Endothelial cell (in vitro differentiated cells): ENCODE measurements at regions not wholly inside any gene's neighbourhood (a gene's known extent, or its start where the extent isn't known, plus 50 kb on each side); places are given as distances from the start of the nearest gene placed in this dataset.

Source experiments
- DNase-seq: peaks from one replicate; pipeline ENCODE4 v3.0.0; 2021; ENCODE audit warnings: low spot score
- H3K27ac Mint-ChIP-seq: one replicate; pipeline ENCODE4 v1.8.0; 2021; ENCODE audit warnings: mixed read lengths, inconsistent platforms; ENCODE audit not compliant: unreplicated experiment
- H3K27me3 Mint-ChIP-seq: one replicate; pipeline ENCODE4 v1.8.0; 2021; ENCODE audit warnings: mild to moderate bottlenecking, moderate library complexity, mixed read lengths, inconsistent platforms; ENCODE audit not compliant: unreplicated experiment
- H3K36me3 Mint-ChIP-seq: one replicate; pipeline ENCODE4 v1.8.0; 2021; ENCODE audit warnings: mild to moderate bottlenecking, low read depth, mixed read lengths, inconsistent platforms; ENCODE audit not compliant: unreplicated experiment
- H3K4me1 Mint-ChIP-seq: one replicate; pipeline ENCODE4 v1.8.0; 2021; ENCODE audit warnings: mild to moderate bottlenecking, mixed read lengths, inconsistent platforms; ENCODE audit not compliant: unreplicated experiment
- H3K4me3 Mint-ChIP-seq: one replicate; pipeline ENCODE4 v1.8.0; 2021; ENCODE audit warnings: mild to moderate bottlenecking, mixed read lengths, inconsistent platforms; ENCODE audit not compliant: unreplicated experiment
- H3K9me3 Mint-ChIP-seq: one replicate; pipeline ENCODE4 v1.8.0; 2021; ENCODE audit warnings: mixed read lengths, inconsistent platforms; ENCODE audit not compliant: unreplicated experiment
- CTCF ChIP-seq: fragments of 200-600 bp; sonication (generic); IDR thresholded peaks from one replicate; pipeline ENCODE4 v1.5.0; 2021; ENCODE audit warnings: antibody characterized with exemption; ENCODE audit not compliant: unreplicated experiment

DNA sequence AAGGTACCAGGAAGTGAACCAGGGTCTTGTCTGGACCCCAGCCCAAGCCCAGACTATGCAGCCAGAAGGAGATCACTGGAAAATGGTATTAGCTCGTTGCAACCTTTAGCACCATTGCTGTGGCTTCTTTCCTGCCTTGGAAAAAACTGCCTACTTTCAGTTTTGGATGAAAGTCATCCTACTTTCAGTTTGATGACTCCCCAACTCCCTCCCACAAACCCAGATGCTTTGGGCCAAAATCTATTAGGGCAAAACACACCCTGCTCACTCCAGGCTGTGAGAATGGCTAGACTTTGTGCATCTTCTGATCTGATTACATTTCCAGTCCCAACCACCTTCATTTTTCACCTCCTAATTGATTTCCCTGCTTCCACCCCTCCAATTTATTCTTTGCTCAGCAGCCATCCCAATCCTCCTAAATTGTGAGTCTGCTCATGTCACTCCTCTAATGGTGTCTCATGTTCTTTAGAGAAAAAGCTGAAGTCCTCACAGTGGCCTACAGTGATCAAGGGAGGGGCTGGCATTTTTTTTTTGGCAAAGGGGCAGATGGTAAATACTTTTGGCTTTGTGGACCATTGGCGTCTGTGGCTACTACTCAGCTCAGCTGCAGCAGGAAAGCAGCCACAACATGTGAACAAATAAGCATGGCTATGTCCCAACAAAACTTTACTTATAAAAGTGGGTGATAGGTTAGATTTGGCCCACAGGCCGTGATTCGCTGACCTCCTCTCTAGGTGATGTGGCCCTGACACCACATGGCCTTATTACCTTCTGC lies 368.7 kb downstream of the SLC4A3 start:
- H3K4me3 Mint-ChIP-seq: no peak overlapping the region
- no peak overlapping the region for H3K27ac Mint-ChIP-seq

GRCh38 chr2:219997341-219997851 lies 370.0 kb downstream of the SLC4A3 start:
- Mint-ChIP-seq H3K4me1 (peaks cover 6% of the 10 kb centered on the region), H3K27ac (no peak overlapping the region), H3K4me3 (no peak overlapping the region), H3K27me3 (no peaks in the 10 kb centered on the region), H3K9me3 (no peaks in the 10 kb centered on the region), H3K36me3 (no peaks in the 10 kb centered on the region)
- DNase-seq: peak; percentile 84
- peak; percentile 64 for TF ChIP-seq CTCF

More for the DNA sequence above, 368.7 kb downstream of the SLC4A3 start:
- Mint-ChIP-seq H3K4me1 (no peaks in the 10 kb centered on the region), H3K36me3 (no peaks in the 10 kb centered on the region), H3K9me3 (no peaks in the 10 kb centered on the region), H3K27me3 (no peaks in the 10 kb centered on the region)
- no peak for TF ChIP-seq CTCF
- DNase-seq: no peak

DNA sequence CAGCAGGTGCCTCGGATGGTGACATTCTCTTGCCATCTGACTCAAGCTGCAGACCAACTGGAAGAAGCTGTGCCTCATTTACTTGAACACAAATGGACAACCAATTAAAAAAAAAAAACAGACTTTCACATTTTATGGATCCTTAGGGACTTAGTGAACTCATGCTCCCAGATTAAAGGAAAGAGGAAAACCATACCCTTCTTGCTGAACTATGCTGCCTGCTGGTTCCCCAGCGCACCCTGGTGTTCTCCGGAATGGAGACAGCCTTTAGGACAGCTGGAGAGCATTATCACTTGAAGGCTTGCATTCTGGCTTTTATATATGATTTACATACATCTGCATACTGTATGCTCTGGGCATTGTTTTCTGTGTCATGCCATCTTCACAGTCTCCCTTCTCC lies 370.7 kb downstream of the SLC4A3 start:
- no peaks in the 10 kb centered on the region for H3K36me3 Mint-ChIP-seq
- H3K27me3 Mint-ChIP-seq: no peaks in the 10 kb centered on the region
- DNase-seq: no peak
- no peaks in the 10 kb centered on the region for H3K9me3 Mint-ChIP-seq
- TF ChIP-seq CTCF: no peak
- H3K4me3 Mint-ChIP-seq: no peak overlapping the region
- peaks cover 10% of the 10 kb centered on the region for H3K4me1 Mint-ChIP-seq
- no peak overlapping the region for H3K27ac Mint-ChIP-seq

- no peak for DNase-seq
- no peaks in the 10 kb centered on the region for H3K36me3 Mint-ChIP-seq
- peaks cover 12% of the 10 kb centered on the region for H3K4me1 Mint-ChIP-seq
- H3K4me3 Mint-ChIP-seq: no peak overlapping the region
- H3K27me3 Mint-ChIP-seq: peaks cover under 1% of the 10 kb centered on the region
- no peak for TF ChIP-seq CTCF
- no peaks in the 10 kb centered on the region for H3K9me3 Mint-ChIP-seq
- no peak overlapping the region for H3K27ac Mint-ChIP-seq
Observed at GRCh38 chr2:219998714-219999227, 371.3 kb downstream of the SLC4A3 start.

GRCh38 chr2:220000080-220000479 lies 372.6 kb downstream of the SLC4A3 start:
- TF ChIP-seq CTCF: no peak
- Mint-ChIP-seq H3K27me3 (peaks cover 3% of the 10 kb centered on the region), H3K4me3 (no peak overlapping the region), H3K27ac (no peak overlapping the region), H3K9me3 (no peaks in the 10 kb centered on the region), H3K4me1 (peaks cover 25% of the 10 kb centered on the region), H3K36me3 (no peaks in the 10 kb centered on the region)
- no peak for DNase-seq
